HEK293T (cell line): ENCODE measurements at regions not wholly inside any gene's neighbourhood (a gene's known extent, or its start where the extent isn't known, plus 50 kb on each side); places are given as distances from the start of the nearest gene placed in this dataset.

Experiments used
- BHLHE40 ChIP-seq: fragments of 450-650 bp; IDR thresholded peaks from 2 replicates; pipeline ENCODE4 v1.6.1; 2016; ENCODE audit warnings: mild to moderate bottlenecking, moderate library complexity, borderline replicate concordance
- CTBP1 ChIP-seq: fragments of 450-650 bp; IDR thresholded peaks from 2 replicates; pipeline ENCODE4 v1.6.1; 2016; ENCODE audit warnings: borderline replicate concordance
- ELF4 ChIP-seq: fragments of 450-650 bp; IDR thresholded peaks from 2 replicates; pipeline ENCODE4 v1.6.1; 2017; ENCODE audit warnings: antibody characterized with exemption
- FOXK2 ChIP-seq: fragments of 450-650 bp; IDR thresholded peaks from 2 replicates; pipeline ENCODE4 v1.6.1; 2016; ENCODE audit warnings: mild to moderate bottlenecking
- SP1 ChIP-seq: fragments of 450-650 bp; IDR thresholded peaks from 2 replicates; pipeline ENCODE4 v1.6.1; 2017
- SUZ12 ChIP-seq: fragments of 450-650 bp; IDR thresholded peaks from 2 replicates; pipeline ENCODE4 v1.6.1; 2016; ENCODE audit warnings: mild to moderate bottlenecking
- ZNF384 ChIP-seq: fragments of 450-650 bp; IDR thresholded peaks from 2 replicates; pipeline ENCODE4 v1.6.1; 2016

- TF ChIP-seq FOXK2: no peak
- TF ChIP-seq CTBP1: no peak
- TF ChIP-seq SP1: no peak
- no peak for TF ChIP-seq ZNF384
- TF ChIP-seq BHLHE40: no peak
- no peak for TF ChIP-seq ELF4
- TF ChIP-seq SUZ12: no peak
Measured at GRCh38 chr13:88945793-88946192, 1274.6 kb downstream of the SLITRK5 start.
